ENCODE measurements at regions not wholly inside any gene's neighbourhood (a gene's known extent, or its start where the extent isn't known, plus 50 kb on each side); places are given as distances from the start of the nearest gene placed in this dataset.

DNA sequence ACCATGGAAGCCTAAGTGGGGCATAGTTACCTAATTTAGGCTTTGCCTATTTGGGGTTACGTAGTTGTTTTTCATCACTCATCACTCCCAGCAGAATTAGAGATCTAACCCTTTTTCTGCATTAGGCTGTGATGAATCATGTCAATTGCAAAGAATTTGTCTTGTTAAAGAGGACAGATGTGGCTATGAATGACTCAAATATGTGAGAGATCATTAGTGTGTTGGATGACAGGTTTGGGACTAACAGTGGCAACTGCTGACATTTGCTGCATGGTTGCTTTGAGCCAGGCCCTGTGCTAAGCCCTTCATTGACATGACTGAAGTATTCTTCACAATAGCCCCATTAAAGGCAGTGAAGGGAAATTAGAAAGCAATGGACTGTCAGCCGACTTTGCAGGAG, 83.4 kb upstream of the BMPER start:
- TF ChIP-seq EP300 (IDR thresholded peaks at IDR 0.05) (no peak), POLR2A (IDR thresholded peaks at IDR 0.05) (no peak), POLR2AphosphoS5 (IDR thresholded peaks at IDR 0.05) (no peak)
- TF ChIP-seq, protein P1, sequence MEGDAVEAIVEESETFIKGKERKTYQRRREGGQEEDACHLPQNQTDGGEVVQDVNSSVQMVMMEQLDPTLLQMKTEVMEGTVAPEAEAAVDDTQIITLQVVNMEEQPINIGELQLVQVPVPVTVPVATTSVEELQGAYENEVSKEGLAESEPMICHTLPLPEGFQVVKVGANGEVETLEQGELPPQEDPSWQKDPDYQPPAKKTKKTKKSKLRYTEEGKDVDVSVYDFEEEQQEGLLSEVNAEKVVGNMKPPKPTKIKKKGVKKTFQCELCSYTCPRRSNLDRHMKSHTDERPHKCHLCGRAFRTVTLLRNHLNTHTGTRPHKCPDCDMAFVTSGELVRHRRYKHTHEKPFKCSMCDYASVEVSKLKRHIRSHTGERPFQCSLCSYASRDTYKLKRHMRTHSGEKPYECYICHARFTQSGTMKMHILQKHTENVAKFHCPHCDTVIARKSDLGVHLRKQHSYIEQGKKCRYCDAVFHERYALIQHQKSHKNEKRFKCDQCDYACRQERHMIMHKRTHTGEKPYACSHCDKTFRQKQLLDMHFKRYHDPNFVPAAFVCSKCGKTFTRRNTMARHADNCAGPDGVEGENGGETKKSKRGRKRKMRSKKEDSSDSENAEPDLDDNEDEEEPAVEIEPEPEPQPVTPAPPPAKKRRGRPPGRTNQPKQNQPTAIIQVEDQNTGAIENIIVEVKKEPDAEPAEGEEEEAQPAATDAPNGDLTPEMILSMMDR (IDR thresholded peaks at IDR 0.05), result no peak

All from suprapubic skin (tissue), 4 donors.